AG08396 (cell line): ENCODE measurements at regions not wholly inside any gene's neighbourhood (a gene's known extent, or its start where the extent isn't known, plus 50 kb on each side); places are given as distances from the start of the nearest gene placed in this dataset.

Experiments used
- DNase-seq: peaks from one replicate; pipeline ENCODE4 v3.0.0; 2012; ENCODE audit warnings: low spot score, mixed read lengths

DNA sequence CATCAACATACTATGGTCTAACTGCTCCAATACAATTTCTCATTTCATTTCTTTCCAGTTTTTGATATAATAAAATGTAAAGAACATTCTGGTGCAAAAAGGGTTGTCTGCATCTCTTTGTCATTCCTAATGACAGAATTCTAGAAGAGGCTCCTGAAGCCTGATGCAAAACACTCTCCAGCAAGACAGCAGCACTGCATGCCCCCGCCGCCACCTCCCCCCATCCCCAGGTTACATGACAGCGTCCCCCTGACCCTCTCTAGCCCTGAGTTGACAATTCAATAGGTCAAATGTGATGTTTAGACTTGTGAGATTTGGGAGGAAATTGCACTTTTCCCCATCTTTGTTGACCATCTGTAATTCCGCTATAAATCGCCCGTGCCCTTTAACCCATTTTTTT lies 64.6 kb upstream of the C1orf21 start:
- DNase-seq, result no peak

DNA sequence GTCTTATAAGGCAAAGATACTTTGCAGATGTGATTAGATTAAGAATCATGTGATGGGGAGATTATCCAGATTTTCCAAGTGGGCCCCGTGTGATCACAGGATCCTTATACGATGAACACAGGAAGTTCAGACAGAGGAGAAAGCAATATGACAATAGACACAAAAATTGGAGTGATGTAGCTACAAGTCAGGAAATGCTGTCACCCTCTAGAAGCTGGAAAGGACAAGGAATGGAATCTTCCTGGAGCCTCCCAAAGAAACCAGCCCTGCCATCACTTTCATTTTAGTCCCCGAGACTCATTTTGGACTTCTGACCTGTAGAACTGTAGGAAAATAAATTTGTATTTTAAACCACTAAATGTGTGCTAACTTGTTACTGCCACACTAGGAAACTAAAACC lies 61.9 kb upstream of the C1orf21 start:
- no peak for DNase-seq

DNA sequence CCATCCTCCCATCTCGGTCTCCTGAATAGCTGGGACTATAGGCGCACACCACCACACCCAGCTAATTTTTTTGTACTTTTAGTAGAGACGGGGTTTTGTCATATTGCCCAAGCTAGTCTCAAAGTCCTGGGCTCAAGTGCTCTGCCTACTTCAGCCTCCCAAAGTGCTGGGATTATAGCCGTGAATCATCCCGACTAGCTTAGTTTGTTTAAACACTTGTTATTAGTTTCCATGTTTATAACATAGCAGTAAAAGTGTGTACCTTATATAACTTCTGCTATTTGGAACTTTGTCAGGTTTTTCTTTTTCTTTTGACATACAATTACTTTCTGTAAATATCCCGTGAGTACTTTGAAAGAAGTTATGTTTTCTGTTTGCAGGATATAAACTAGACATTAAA lies 60.6 kb upstream of the C1orf21 start:
- DNase-seq, result no peak

DNA sequence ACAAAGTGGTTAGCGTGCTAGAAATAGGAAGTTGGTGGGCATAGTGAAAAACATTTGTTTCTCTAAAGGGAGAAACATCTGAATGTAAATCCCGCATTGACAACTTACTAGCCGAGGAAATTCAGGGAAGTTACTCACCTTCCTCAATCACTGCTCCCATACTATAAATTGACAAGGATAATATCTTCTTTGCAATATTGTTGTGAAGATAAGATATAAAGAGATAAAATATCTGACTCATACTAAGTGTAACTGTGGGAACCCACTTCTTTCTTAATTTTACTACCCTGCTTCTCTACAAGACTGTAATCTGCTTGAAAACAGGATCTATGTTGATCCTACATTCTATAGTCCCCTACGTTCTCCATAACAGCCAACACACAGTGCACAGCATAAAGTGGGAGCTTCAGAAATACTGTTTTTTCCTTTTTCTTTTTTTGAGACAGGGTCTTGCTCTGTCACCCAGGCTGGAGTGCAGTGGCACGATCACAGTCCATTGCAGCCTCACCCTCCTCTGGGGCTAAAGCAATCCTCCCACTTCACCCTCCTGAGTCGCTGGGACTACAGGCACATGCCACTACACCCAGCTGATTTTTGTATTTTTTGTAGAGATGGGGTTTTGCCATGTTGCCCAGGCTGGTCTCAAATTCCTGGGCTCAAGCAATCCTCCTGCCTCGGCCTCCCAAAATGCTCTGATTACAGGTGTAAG lies 57.4 kb upstream of the C1orf21 start:
- no peak for DNase-seq

DNA sequence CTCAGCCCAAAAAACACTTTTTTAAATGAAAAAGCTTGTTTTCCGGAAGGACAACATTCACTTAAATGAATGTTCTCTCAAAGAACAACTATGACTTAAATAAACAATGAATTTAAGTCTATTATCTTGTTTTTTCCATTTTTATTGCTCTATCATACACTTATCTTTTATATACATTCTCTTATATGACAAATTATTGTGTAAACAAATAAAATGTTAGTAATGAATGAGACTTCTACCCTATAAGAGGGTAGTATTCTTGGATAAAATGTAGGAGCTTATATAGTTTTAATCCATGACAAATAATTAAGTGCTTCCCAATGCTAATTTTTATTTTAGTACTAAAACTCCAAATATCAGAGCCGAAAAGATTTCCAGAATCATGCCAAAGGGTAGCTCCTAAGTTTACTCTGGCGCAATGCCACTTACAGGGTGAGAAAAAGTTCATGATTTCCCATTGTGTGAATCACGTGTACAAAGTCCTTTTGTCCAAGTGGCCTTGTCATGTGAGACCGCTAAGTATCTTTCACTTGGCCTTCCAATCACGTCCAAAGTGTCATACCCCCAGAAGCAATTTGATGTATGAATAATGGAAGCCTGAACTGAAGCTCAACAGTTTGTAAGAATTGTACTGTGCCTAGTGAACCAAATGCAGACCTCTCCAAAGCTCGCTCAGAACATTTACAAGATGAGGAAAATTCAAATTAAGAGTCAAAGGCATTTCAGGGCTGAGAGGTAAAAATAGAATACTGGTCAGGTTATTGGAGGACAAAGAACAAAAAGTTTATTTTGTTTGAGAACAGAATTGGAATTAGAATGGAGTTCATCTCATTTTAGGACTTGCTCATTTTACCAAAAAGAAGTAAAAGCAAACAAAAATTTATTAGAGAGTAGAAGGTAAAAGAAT lies 56.6 kb upstream of the C1orf21 start:
- DNase-seq, result no peak

DNA sequence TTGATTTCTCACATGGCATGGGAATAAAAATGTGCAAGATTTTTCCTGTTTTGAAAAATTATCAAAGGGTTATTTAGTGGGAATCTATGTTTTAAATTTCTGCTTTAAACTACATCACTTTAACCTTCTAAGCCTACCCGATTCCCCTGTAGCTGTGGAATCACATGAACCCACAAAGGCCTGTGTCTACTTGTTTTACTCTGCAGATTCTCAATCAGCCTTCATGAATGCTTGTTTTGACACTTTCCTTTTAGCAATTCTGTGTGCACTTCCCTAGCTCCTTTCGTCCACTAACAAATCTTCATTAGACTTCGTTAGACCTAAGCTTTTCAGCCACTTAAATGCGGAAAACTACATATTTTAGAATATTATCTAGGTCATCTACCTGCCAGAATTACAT lies 56.0 kb upstream of the C1orf21 start:
- no peak for DNase-seq
